IPS DF 4.7 (cell line): ENCODE measurements at regions not wholly inside any gene's neighbourhood (a gene's known extent, or its start where the extent isn't known, plus 50 kb on each side); places are given as distances from the start of the nearest gene placed in this dataset.
"Not testable (repeated sequence)": the region's sequence is repeated elsewhere in the genome, so short reads cannot be mapped to it uniquely, and the experiment has no call there.

Experiments used
- DNase-seq: peaks from one replicate; pipeline ENCODE4 v3.0.0-alpha.2; 2013; ENCODE audit warnings: low spot score; ENCODE audit errors: extremely low read depth

- no peak for DNase-seq
Measured at GRCh38 chr20:56871691-56872090, 242.6 kb downstream of the TFAP2C start.

- no peak for DNase-seq
Measured at GRCh38 chr20:56872620-56873458, 243.7 kb downstream of the TFAP2C start.

- no peak for DNase-seq
Measured at GRCh38 chr20:56873836-56874235, 244.7 kb downstream of the TFAP2C start.

GRCh38 chr20:56875052-56875659, 246.1 kb downstream of the TFAP2C start:
- no peak for DNase-seq

GRCh38 chr20:56875803-56876202, 246.7 kb downstream of the TFAP2C start:
- no peak for DNase-seq

- DNase-seq = no peak
Measured at GRCh38 chr20:56885521-56885920, 256.4 kb downstream of the TFAP2C start.

- no peak for DNase-seq
Measured at GRCh38 chr20:56890011-56890410, 260.9 kb downstream of the TFAP2C start.

GRCh38 chr20:56893226-56893917, 264.3 kb downstream of the TFAP2C start:
- peak; percentile 25 for DNase-seq

GRCh38 chr20:56896447-56896846, 267.3 kb downstream of the TFAP2C start:
- DNase-seq = no peak

- no peak for DNase-seq
Measured at GRCh38 chr20:56897318-56897957, 268.3 kb downstream of the TFAP2C start.

GRCh38 chr20:56897958-56898349, 268.8 kb downstream of the TFAP2C start:
- DNase-seq = no peak

GRCh38 chr20:56899506-56899905, 270.4 kb downstream of the TFAP2C start:
- no peak for DNase-seq

- no peak for DNase-seq
Measured at GRCh38 chr20:56900252-56900651, 271.1 kb downstream of the TFAP2C start.

GRCh38 chr20:56903421-56903820, 274.3 kb downstream of the TFAP2C start:
- DNase-seq = no peak

GRCh38 chr20:56903858-56904257, 274.8 kb downstream of the TFAP2C start:
- no peak for DNase-seq

GRCh38 chr20:56909918-56910714, 281.0 kb downstream of the TFAP2C start:
- DNase-seq = no peak

- DNase-seq = no peak
Measured at GRCh38 chr20:56911946-56912345, 282.8 kb downstream of the TFAP2C start.

- DNase-seq = no peak
Measured at GRCh38 chr20:56914532-56914931, 285.4 kb downstream of the TFAP2C start.

GRCh38 chr20:56916345-56916622, 287.2 kb downstream of the TFAP2C start:
- DNase-seq = no peak

- not testable (repeated sequence) for DNase-seq
Measured at GRCh38 chr20:56920041-56920440, 290.9 kb downstream of the TFAP2C start.

GRCh38 chr20:56922497-56922896, 293.4 kb downstream of the TFAP2C start:
- no peak for DNase-seq
